HEK293 (cell line): ENCODE measurements at regions not wholly inside any gene's neighbourhood (a gene's known extent, or its start where the extent isn't known, plus 50 kb on each side); places are given as distances from the start of the nearest gene placed in this dataset.

Source experiments
- CTCF ChIA-PET: fragments of 350-600 bp; formaldehyde crosslinking; extraction: SDS; loops from one replicate; lab custom pipeline; 2021; ENCODE audit warnings: antibody characterized with exemption; lab: Yijun Ruan, JAX
- POLR2A ChIA-PET: fragments of 300-600 bp; formaldehyde crosslinking; extraction: SDS; loops from one replicate; lab custom pipeline; 2020; ENCODE audit warnings: antibody characterized with exemption, inconsistent platforms; lab: Yijun Ruan, JAX
- H3K27ac ChIP-seq: fragments of 200-500 bp; sonication (Bioruptor generic); 2 replicates; pipeline ENCODE4 v1.5.1; 2014; ENCODE audit warnings: low read depth, low read length, control low read depth, inconsistent platforms; ENCODE audit errors: extremely low read depth
- H3K36me3 ChIP-seq, 2 experiments: fragments of 200-500 bp in 1 of 2; sonication (Bioruptor generic) in 1 of 2; 1 replicate in 1 of 2; 2 replicates in 1 of 2; pipeline ENCODE4 v1.5.1; 2014 to 2017; ENCODE audit warnings: inconsistent platforms in 2 of 2, low read length in 2 of 2; ENCODE audit not compliant: control insufficient read depth in 2 of 2, insufficient read depth in 1 of 2
- H3K4me1 ChIP-seq: fragments of 200-500 bp; sonication (Bioruptor generic); 2 replicates; pipeline ENCODE4 v1.5.1; 2014; ENCODE audit warnings: mild to moderate bottlenecking, low read length, inconsistent platforms; ENCODE audit not compliant: control insufficient read depth, insufficient read depth
- H3K4me3 ChIP-seq: 2 replicates; pipeline ENCODE4 v1.5.1; 2011; ENCODE audit warnings: low read depth, mild to moderate bottlenecking, control low read depth, low read length, moderate library complexity
- H3K9me3 ChIP-seq: fragments of 200-500 bp; sonication (Bioruptor generic); 2 replicates; pipeline ENCODE4 v1.5.1; 2014; ENCODE audit warnings: low read depth, low read length, inconsistent platforms; ENCODE audit not compliant: control insufficient read depth, insufficient read depth
- GLI4 ChIP-seq: fragments of 450-650 bp; formaldehyde crosslinking; IDR thresholded peaks from 2 replicates; pipeline ENCODE4 v1.5.1; 2016; ENCODE audit warnings: missing biosample characterization, missing genetic modification characterization
- KLF8 ChIP-seq: fragments of 450-650 bp; formaldehyde crosslinking; IDR thresholded peaks from 2 replicates; pipeline ENCODE4 v1.5.1; 2016; ENCODE audit warnings: missing biosample characterization, missing genetic modification characterization
- KLF9 ChIP-seq: fragments of 450-650 bp; formaldehyde crosslinking; IDR thresholded peaks from 2 replicates; pipeline ENCODE4 v1.5.1; 2016; ENCODE audit warnings: missing biosample characterization, missing genetic modification characterization, low read depth
- SCRT1 ChIP-seq: fragments of 450-650 bp; formaldehyde crosslinking; IDR thresholded peaks from 2 replicates; pipeline ENCODE4 v1.5.1; 2016; ENCODE audit warnings: missing biosample characterization, missing genetic modification characterization, borderline replicate concordance
- ZBTB21 ChIP-seq: fragments of 450-650 bp; formaldehyde crosslinking; IDR thresholded peaks from 2 replicates; pipeline ENCODE4 v1.5.1; 2017; ENCODE audit warnings: missing biosample characterization, missing genetic modification characterization
- ZFP69B ChIP-seq: fragments of 450-650 bp; formaldehyde crosslinking; IDR thresholded peaks from 2 replicates; pipeline ENCODE4 v1.5.1; 2016; ENCODE audit warnings: missing biosample characterization, missing genetic modification characterization
- ZNF121 ChIP-seq: fragments of 450-650 bp; formaldehyde crosslinking; IDR thresholded peaks from 2 replicates; pipeline ENCODE4 v1.5.1; 2016; ENCODE audit warnings: missing biosample characterization, missing genetic modification characterization
- ZNF138 ChIP-seq: fragments of 450-650 bp; formaldehyde crosslinking; IDR thresholded peaks from 2 replicates; pipeline ENCODE4 v1.5.1; 2016; ENCODE audit warnings: missing biosample characterization, missing genetic modification characterization, borderline replicate concordance
- ZNF155 ChIP-seq: fragments of 450-650 bp; formaldehyde crosslinking; IDR thresholded peaks from 2 replicates; pipeline ENCODE4 v1.5.1; 2016; ENCODE audit warnings: missing biosample characterization, missing genetic modification characterization
- ZNF174 ChIP-seq: fragments of 450-650 bp; formaldehyde crosslinking; IDR thresholded peaks from 2 replicates; pipeline ENCODE4 v1.5.0; 2017; ENCODE audit warnings: missing biosample characterization, mild to moderate bottlenecking, missing genetic modification characterization
- ZNF221 ChIP-seq: fragments of 450-650 bp; formaldehyde crosslinking; IDR thresholded peaks from 2 replicates; pipeline ENCODE4 v1.5.1; 2017; ENCODE audit warnings: missing biosample characterization, missing genetic modification characterization, borderline replicate concordance
- ZNF223 ChIP-seq: fragments of 450-650 bp; formaldehyde crosslinking; IDR thresholded peaks from 2 replicates; pipeline ENCODE4 v1.5.1; 2016; ENCODE audit warnings: missing biosample characterization, missing genetic modification characterization
- ZNF266 ChIP-seq: fragments of 450-650 bp; formaldehyde crosslinking; IDR thresholded peaks from 2 replicates; pipeline ENCODE4 v1.5.1; 2016; ENCODE audit warnings: missing biosample characterization, missing genetic modification characterization, low read depth
- ZNF280C ChIP-seq: fragments of 450-650 bp; formaldehyde crosslinking; IDR thresholded peaks from 2 replicates; pipeline ENCODE4 v1.5.1; 2016; ENCODE audit warnings: missing biosample characterization, missing genetic modification characterization
- ZNF302 ChIP-seq: fragments of 450-650 bp; formaldehyde crosslinking; IDR thresholded peaks from 2 replicates; pipeline ENCODE4 v1.5.1; 2016; ENCODE audit warnings: missing biosample characterization, missing genetic modification characterization, low read depth
- ZNF335 ChIP-seq: fragments of 450-650 bp; formaldehyde crosslinking; conservative IDR thresholded peaks from 2 replicates; pipeline ENCODE4 v1.5.1; 2016; ENCODE audit warnings: missing biosample characterization, missing genetic modification characterization
- ZNF423 ChIP-seq: fragments of 450-650 bp; formaldehyde crosslinking; IDR thresholded peaks from 2 replicates; pipeline ENCODE4 v1.5.1; 2016; ENCODE audit warnings: missing biosample characterization, missing genetic modification characterization
- ZNF473 ChIP-seq: fragments of 450-650 bp; formaldehyde crosslinking; IDR thresholded peaks from 2 replicates; pipeline ENCODE4 v1.5.1; 2017; ENCODE audit warnings: missing biosample characterization, missing genetic modification characterization
- ZNF529 ChIP-seq: fragments of 450-650 bp; formaldehyde crosslinking; IDR thresholded peaks from 2 replicates; pipeline ENCODE4 v1.5.1; 2017; ENCODE audit warnings: missing genetic modification characterization, missing biosample characterization; ENCODE audit not compliant: insufficient replicate concordance
- ZNF792 ChIP-seq: fragments of 450-650 bp; formaldehyde crosslinking; IDR thresholded peaks from 2 replicates; pipeline ENCODE4 v1.5.1; 2016; ENCODE audit warnings: missing biosample characterization, missing genetic modification characterization
- ZNF843 ChIP-seq: fragments of 450-650 bp; formaldehyde crosslinking; IDR thresholded peaks from 2 replicates; pipeline ENCODE4 v1.5.1; 2016; ENCODE audit warnings: missing biosample characterization, missing genetic modification characterization
- TF ChIP-seq, protein P1 (sequence below): fragments of 450-650 bp; formaldehyde crosslinking; optimal IDR thresholded peaks from 2 replicates; pipeline ENCODE3; 2016; ENCODE audit warnings: missing biosample characterization, mild to moderate bottlenecking, missing genetic modification characterization

DNA sequence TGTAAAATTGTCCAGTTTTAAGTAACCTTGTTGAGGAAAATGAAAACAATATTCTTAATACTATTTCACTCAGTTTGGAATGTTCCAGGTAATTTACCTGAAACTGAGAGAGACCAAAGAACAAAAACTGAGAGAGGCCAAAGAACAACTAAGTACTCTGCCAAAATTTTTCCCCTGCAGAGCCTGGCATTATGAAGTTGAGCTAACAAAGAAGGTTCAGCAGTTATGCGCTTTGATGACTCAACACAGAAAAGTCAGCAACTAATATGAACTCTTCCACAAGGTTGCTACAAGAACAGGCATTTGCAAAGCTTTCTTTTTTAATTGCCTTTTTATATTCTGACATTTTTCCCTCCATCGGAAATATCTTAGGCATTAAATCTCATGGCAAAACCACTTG, 270.9 kb downstream of the CHRM3 start:
- H3K4me1 ChIP-seq, result no peaks in the 10 kb centered on the region
- TF ChIP-seq SCRT1 (tag by site-specific recombination), result no peak
- TF ChIP-seq ZNF266 (tag by site-specific recombination), result no peak
- TF ChIP-seq ZNF280C, result no peak
- TF ChIP-seq, all 188 proteins: peak for 0
- ChIA-PET POLR2A (no interaction called here), CTCF (no interaction called here)
- H3K27ac ChIP-seq, result no peak overlapping the region
- no peak overlapping the region for H3K4me3 ChIP-seq
- H3K9me3 ChIP-seq, result no peaks in the 10 kb centered on the region
- H3K36me3 ChIP-seq, result no peaks in the 10 kb centered on the region

GRCh38 chr1:239662950-239663349, 276.6 kb downstream of the CHRM3 start:
- ChIA-PET POLR2A (no interaction called here), CTCF (no interaction called here)

GRCh38 chr1:239672256-239672655, 285.9 kb downstream of the CHRM3 start:
- Histone ChIP-seq H3K9me3 (no peaks in the 10 kb centered on the region), H3K27ac (no peak overlapping the region), H3K4me3 (no peak overlapping the region), H3K4me1 (no peaks in the 10 kb centered on the region), H3K36me3 (peaks cover 0 to 8% of the 10 kb centered on the region in 2 experiments; a peak in 1 of 3 replicates)
- no peak for TF ChIP-seq ZNF138 (tag by site-specific recombination)
- no peak for TF ChIP-seq ZNF529 (tag by site-specific recombination)
- TF ChIP-seq GLI4, result no peak
- TF ChIP-seq KLF9, result no peak
- TF ChIP-seq, protein P1, sequence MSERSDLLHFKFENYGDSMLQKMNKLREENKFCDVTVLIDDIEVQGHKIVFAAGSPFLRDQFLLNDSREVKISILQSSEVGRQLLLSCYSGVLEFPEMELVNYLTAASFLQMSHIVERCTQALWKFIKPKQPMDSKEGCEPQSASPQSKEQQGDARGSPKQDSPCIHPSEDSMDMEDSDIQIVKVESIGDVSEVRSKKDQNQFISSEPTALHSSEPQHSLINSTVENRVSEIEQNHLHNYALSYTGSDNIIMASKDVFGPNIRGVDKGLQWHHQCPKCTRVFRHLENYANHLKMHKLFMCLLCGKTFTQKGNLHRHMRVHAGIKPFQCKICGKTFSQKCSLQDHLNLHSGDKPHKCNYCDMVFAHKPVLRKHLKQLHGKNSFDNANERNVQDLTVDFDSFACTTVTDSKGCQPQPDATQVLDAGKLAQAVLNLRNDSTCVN (tag by site-specific recombination), result no peak
- no peak for TF ChIP-seq ZNF121 (tag by site-specific recombination)
- TF ChIP-seq ZNF221 (tag by site-specific recombination), result no peak
- TF ChIP-seq ZNF223 (tag by site-specific recombination), result no peak
- TF ChIP-seq ZNF155 (tag by site-specific recombination), result no peak
- TF ChIP-seq KLF8 (tag by site-specific recombination), result no peak
- no peak for TF ChIP-seq ZNF843 (tag by site-specific recombination)
- TF ChIP-seq ZNF473 (tag by site-specific recombination), result no peak
- no peak for TF ChIP-seq ZNF423 (tag by site-specific recombination)
- ChIA-PET CTCF (no interaction called here), POLR2A (no interaction called here)

More at GRCh38 chr1:239662950-239663349, 276.6 kb downstream of the CHRM3 start:
- H3K4me1 ChIP-seq, result no peaks in the 10 kb centered on the region
- H3K4me3 ChIP-seq, result no peak overlapping the region
- no peaks in the 10 kb centered on the region for H3K9me3 ChIP-seq
- TF ChIP-seq ZNF473 (tag by site-specific recombination) (no peak), ZFP69B (tag by site-specific recombination) (no peak), ZNF792 (tag by site-specific recombination) (no peak), ZNF335 (tag by site-specific recombination) (no peak), ZBTB21 (tag by site-specific recombination) (no peak), ZNF302 (tag by site-specific recombination) (no peak), ZNF174 (tag by site-specific recombination) (no peak)
- no peaks in the 10 kb centered on the region for H3K36me3 ChIP-seq
- no peak overlapping the region for H3K27ac ChIP-seq
